Sigmoid colon (tissue), 6 donors: ENCODE measurements at regions not wholly inside any gene's neighbourhood (a gene's known extent, or its start where the extent isn't known, plus 50 kb on each side); places are given as distances from the start of the nearest gene placed in this dataset.

Experiments used
- DNase-seq: peaks from one replicate; pipeline ENCODE4 v3.0.0-alpha.2; 2019
- H3K27ac ChIP-seq, 4 donors: fragments of 200-600 bp; sonication (generic); one replicate each; pipeline ENCODE4 v1.5.1; 2016 to 2019; ENCODE audit warnings: mild to moderate bottlenecking in 1 of 4
- H3K27me3 ChIP-seq, 3 donors: fragments of 200-600 bp; sonication (generic); one replicate each; pipeline ENCODE4 v1.5.1; 2019; ENCODE audit warnings: mild to moderate bottlenecking in 1 of 3
- H3K36me3 ChIP-seq, 4 donors: fragments of 200-600 bp; sonication (generic); one replicate each; pipeline ENCODE4 v1.5.1; 2016 to 2019
- H3K4me1 ChIP-seq, 4 donors: fragments of 200-600 bp; sonication (generic); one replicate each; pipeline ENCODE4 v1.5.1; 2017 to 2019
- H3K4me3 ChIP-seq, 4 donors: fragments of 200-600 bp; sonication (generic); one replicate each; pipeline ENCODE4 v1.5.1; 2017 to 2019; ENCODE audit warnings: mild to moderate bottlenecking in 2 of 4, moderate library complexity in 1 of 4
- H3K9me3 ChIP-seq, 4 donors: fragments of 200-600 bp in 3 of 4; sonication (generic) in 3 of 4; one replicate each; pipeline versions ENCODE4 v1.5.1 to v1.6.1; 2013 to 2019
- CTCF ChIP-seq, 4 experiments: fragments of 450-650 bp in 3 of 4; fragments of 200-600 bp in 1 of 4; IDR thresholded peaks; one replicate each; pipeline ENCODE4 v1.5.1; 2016 to 2019; ENCODE audit warnings: antibody characterized with exemption in 4 of 4, mild to moderate bottlenecking in 3 of 4, moderate library complexity in 2 of 4
- EP300 ChIP-seq, 4 donors: sonication (generic); formaldehyde crosslinking; IDR thresholded peaks; one replicate each; pipeline ENCODE4 v1.6.1; 2017; ENCODE audit warnings: antibody characterized with exemption in 4 of 4
- POLR2A ChIP-seq, 2 donors: fragments of 450-650 bp; IDR thresholded peaks; one replicate each; pipeline ENCODE4 v1.6.1; 2016; ENCODE audit warnings: antibody characterized with exemption in 2 of 2, mild to moderate bottlenecking in 2 of 2, moderate library complexity in 2 of 2
- POLR2AphosphoS5 ChIP-seq, 4 donors: sonication (generic); formaldehyde crosslinking; IDR thresholded peaks; one replicate each; pipeline ENCODE4 v1.6.1; 2017; ENCODE audit warnings: antibody characterized with exemption in 4 of 4
- WGBS, 2 donors: extraction: QIAGEN DNeasy Blood & Tissue Kit; methylation state at CpG; one replicate each; pipeline ENCODE4 v1.1.7; 2013; 5-methylcytosine and 5-hydroxymethylcytosine counted together
- intact Hi-C: fragments of 100-400 bp; cut with DNase I; formaldehyde crosslinking; loops from one replicate; pipeline ENCODE4 v1.15.1; 2023
- donor health status: healthy with polysubstance abuse.
- donor health status: healthy.

- TF ChIP-seq CTCF (IDR thresholded peaks at IDR 0.05) (no peak), EP300 (IDR thresholded peaks at IDR 0.05) (no peak), POLR2AphosphoS5 (IDR thresholded peaks at IDR 0.05) (no peak), POLR2A (IDR thresholded peaks at IDR 0.05) (no peak)
- Histone ChIP-seq H3K4me3 (no peak overlapping the region), H3K4me1 (peaks cover 0 to 17% (median 10%) of the 10 kb centered on the region in 4 donors), H3K36me3 (no peaks in the 10 kb centered on the region), H3K27ac (no peak overlapping the region), H3K9me3 (no peaks in the 10 kb centered on the region), H3K27me3 (no peaks in the 10 kb centered on the region)
- 63 to 83% methylated on average over 10 of the region's 10 CpGs for WGBS, 2 donors
- intact Hi-C loops = no loop called here
- no peak for DNase-seq
Observed at GRCh38 chr1:229842302-229843255, 216.5 kb downstream of the URB2 start.

GRCh38 chr1:229843627-229844238 is 217.7 kb downstream of the URB2 start:
- Histone ChIP-seq H3K4me3 (no peak overlapping the region), H3K4me1 (peaks cover 0 to 17% (median 10%) of the 10 kb centered on the region in 4 donors), H3K36me3 (no peaks in the 10 kb centered on the region), H3K9me3 (no peaks in the 10 kb centered on the region), H3K27ac (peak overlapping the region in 3 of 4 donors; percentile 49 to 70 (median 57)), H3K27me3 (no peaks in the 10 kb centered on the region)
- peak; percentile 90 for DNase-seq
- 34 to 58% methylated on average over 3 of the region's 3 CpGs for WGBS, 2 donors
- intact Hi-C loops = no loop called here
- TF ChIP-seq POLR2A (IDR thresholded peaks at IDR 0.05) (no peak), CTCF (IDR thresholded peaks at IDR 0.05) (peak in 2 of 4 experiments; percentile 15 to 19), POLR2AphosphoS5 (IDR thresholded peaks at IDR 0.05) (peak; percentile 24 to 72 (median 58)), EP300 (IDR thresholded peaks at IDR 0.05) (peak in 3 of 4 donors; percentile 33 to 51 (median 49))

- DNase-seq = no peak
- TF ChIP-seq EP300 (IDR thresholded peaks at IDR 0.05) (no peak), CTCF (IDR thresholded peaks at IDR 0.05) (no peak), POLR2A (IDR thresholded peaks at IDR 0.05) (no peak), POLR2AphosphoS5 (IDR thresholded peaks at IDR 0.05) (no peak)
- Histone ChIP-seq H3K36me3 (no peaks in the 10 kb centered on the region), H3K27me3 (no peaks in the 10 kb centered on the region), H3K4me1 (peaks cover 0 to 17% (median 10%) of the 10 kb centered on the region in 4 donors), H3K27ac (peak overlapping the region in 3 of 4 donors; percentile 49 to 70 (median 57)), H3K9me3 (no peaks in the 10 kb centered on the region), H3K4me3 (no peak overlapping the region)
- 11 to 45% methylated on average over 6 of the region's 6 CpGs for WGBS, 2 donors
- intact Hi-C loops = no loop called here
Observed at GRCh38 chr1:229844675-229845074, 218.6 kb downstream of the URB2 start.

GRCh38 chr1:229845410-229846138 is 219.5 kb downstream of the URB2 start:
- Histone ChIP-seq H3K27ac (no peak overlapping the region), H3K4me1 (peaks cover 0 to 17% (median 10%) of the 10 kb centered on the region in 4 donors), H3K4me3 (no peak overlapping the region), H3K9me3 (no peaks in the 10 kb centered on the region), H3K27me3 (no peaks in the 10 kb centered on the region), H3K36me3 (no peaks in the 10 kb centered on the region)
- TF ChIP-seq POLR2A (IDR thresholded peaks at IDR 0.05) (no peak), EP300 (IDR thresholded peaks at IDR 0.05) (no peak), CTCF (IDR thresholded peaks at IDR 0.05) (no peak), POLR2AphosphoS5 (IDR thresholded peaks at IDR 0.05) (no peak)
- WGBS, 2 donors = 39 to 78% methylated on average over 4 of the region's 4 CpGs
- DNase-seq = no peak
- intact Hi-C loops = no loop called here
